Keratinocyte (primary cell): ENCODE measurements at regions not wholly inside any gene's neighbourhood (a gene's known extent, or its start where the extent isn't known, plus 50 kb on each side); places are given as distances from the start of the nearest gene placed in this dataset.
"Not testable (repeated sequence)": the region's sequence is repeated elsewhere in the genome, so short reads cannot be mapped to it uniquely, and the experiment has no call there.

Experiments used
- DNase-seq: peaks from one replicate; pipeline ENCODE4 v3.0.0-alpha.2; 2011; ENCODE audit warnings: low read depth, missing footprints, low spot score
- FAIRE-seq: peaks from 2 replicates; lab custom pipeline; 2011; peaks lifted over from hg19 to GRCh38; lab: Jason Lieb, UNC
- H2AFZ ChIP-seq: 2 replicates; pipeline ENCODE4 v1.6.0; 2012; ENCODE audit warnings: low read length, control low read depth, inconsistent platforms; ENCODE audit not compliant: control insufficient read depth
- H3K27ac ChIP-seq: 2 replicates; pipeline ENCODE4 v1.5.1; 2011; ENCODE audit warnings: low read length; ENCODE audit not compliant: control insufficient read depth, insufficient read depth
- H3K27me3 ChIP-seq: 3 replicates; pipeline ENCODE4 v1.6.0; 2011; ENCODE audit warnings: low read length; ENCODE audit not compliant: control insufficient read depth, insufficient read depth; ENCODE audit errors: extremely low read depth
- H3K36me3 ChIP-seq, 2 experiments: 2 replicates in 1 of 2; 3 replicates in 1 of 2; pipeline ENCODE4 v1.5.1; 2011; ENCODE audit warnings: low read length in 2 of 2, mild to moderate bottlenecking in 1 of 2; ENCODE audit not compliant: control insufficient read depth in 2 of 2, insufficient read depth in 2 of 2; ENCODE audit errors: extremely low read depth in 1 of 2
- H3K4me1 ChIP-seq: 3 replicates; pipeline ENCODE4 v1.5.1; 2011; ENCODE audit warnings: low read length; ENCODE audit not compliant: control insufficient read depth, insufficient read depth; ENCODE audit errors: extremely low read depth
- H3K4me2 ChIP-seq: 3 replicates; pipeline ENCODE4 v1.6.0; 2011; ENCODE audit warnings: low read depth, low read length; ENCODE audit not compliant: control insufficient read depth, insufficient read depth; ENCODE audit errors: extremely low read depth
- H3K4me3 ChIP-seq, 3 experiments: fragments of 200-600 bp in 1 of 3; sonication (generic) in 1 of 3; 2 replicates in 2 of 3; 3 replicates in 1 of 3; pipeline ENCODE4 v1.5.1; 2011 to 2016; ENCODE audit warnings: low read length in 3 of 3, mild to moderate bottlenecking in 3 of 3, control low read depth in 2 of 3, inconsistent platforms in 1 of 3, low read depth in 1 of 3, mixed read lengths in 1 of 3, mixed run types in 1 of 3, moderate library complexity in 1 of 3; ENCODE audit not compliant: control insufficient read depth in 2 of 3, insufficient read depth in 2 of 3; ENCODE audit errors: extremely low read depth in 1 of 3
- H3K79me2 ChIP-seq: 2 replicates; pipeline ENCODE4 v1.6.0; 2012; ENCODE audit warnings: low read length; ENCODE audit not compliant: control insufficient read depth, insufficient read depth
- H3K9ac ChIP-seq: 3 replicates; pipeline ENCODE4 v1.6.0; 2011; ENCODE audit warnings: low read length; ENCODE audit not compliant: control insufficient read depth, insufficient read depth; ENCODE audit errors: extremely low read depth
- H3K9me1 ChIP-seq: 3 replicates; pipeline ENCODE4 v1.6.0; 2011; ENCODE audit warnings: low read length; ENCODE audit not compliant: control insufficient read depth, insufficient read depth; ENCODE audit errors: extremely low read depth
- H3K9me3 ChIP-seq: 2 replicates; pipeline ENCODE4 v1.5.1; 2012; ENCODE audit warnings: low read depth, low read length; ENCODE audit not compliant: control insufficient read depth
- H4K20me1 ChIP-seq: 3 replicates; pipeline ENCODE4 v1.6.0; 2011; ENCODE audit warnings: low read length; ENCODE audit not compliant: control insufficient read depth, insufficient read depth; ENCODE audit errors: extremely low read depth
- EZH2 ChIP-seq: IDR thresholded peaks from one replicate; pipeline ENCODE4 v1.6.1; 2012; ENCODE audit warnings: inconsistent platforms, mild to moderate bottlenecking, low read length, moderate library complexity
- dilution Hi-C: fragments of 300-500 bp; cut with MboI; formaldehyde crosslinking; loops from one replicate; pipeline ENCODE4 v1.7.0; 2020; ENCODE audit warnings: low sequenced_read_pairs; ENCODE audit not compliant: extremely low pct_ligation_motif_present
- TF ChIP-seq, protein P1 (sequence below), 3 experiments: IDR thresholded peaks in 1 of 3; conservative IDR thresholded peaks in 1 of 3; optimal IDR thresholded peaks in 1 of 3; 2 replicates in 2 of 3; 3 replicates in 1 of 3; pipeline versions ENCODE3 to v1.5.1; 2011; ENCODE audit warnings: low read length in 3 of 3, mild to moderate bottlenecking in 3 of 3, moderate library complexity in 2 of 3, control low read depth in 1 of 3, inconsistent platforms in 1 of 3; ENCODE audit not compliant: insufficient read depth in 2 of 3; ENCODE audit errors: extremely low read depth in 1 of 3

DNA sequence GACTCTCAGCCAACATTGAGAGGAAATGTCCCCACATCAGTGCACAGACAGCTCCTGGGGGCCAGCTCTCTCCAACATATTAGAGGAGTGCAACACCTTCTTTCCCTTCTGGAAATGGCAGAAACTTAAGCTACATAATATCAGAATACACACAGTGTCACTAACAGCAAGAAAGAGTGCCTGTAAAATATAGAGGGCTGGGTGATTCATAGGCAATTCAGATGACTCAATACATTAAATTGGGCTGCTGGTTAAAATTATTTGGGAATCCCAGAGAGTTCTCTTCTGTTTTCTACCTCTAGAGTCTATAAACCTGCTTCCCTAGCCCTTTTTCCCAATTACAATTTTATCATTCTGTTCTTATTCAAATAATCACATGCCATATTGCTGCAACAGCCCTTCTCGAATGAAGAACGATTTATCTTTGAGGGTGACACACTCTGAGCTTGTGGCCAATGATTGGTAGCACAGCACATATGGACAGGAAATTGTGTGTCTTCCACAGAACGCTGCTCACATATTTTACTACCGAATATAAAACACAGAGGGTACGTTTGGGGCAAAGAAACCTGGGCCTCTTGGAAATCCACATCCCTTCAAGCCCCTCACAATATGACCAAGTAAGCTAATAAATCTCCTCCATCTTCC is 381.2 kb downstream of the MBD2 start:
- Histone ChIP-seq H4K20me1 (no peaks in the 10 kb centered on the region), H3K4me3 (no peak overlapping the region), H3K9me1 (no peaks in the 10 kb centered on the region), H3K9ac (no peak overlapping the region), H3K4me2 (no peak overlapping the region), H3K36me3 (no peaks in the 10 kb centered on the region), H3K9me3 (no peaks in the 10 kb centered on the region), H3K79me2 (no peaks in the 10 kb centered on the region), H3K27ac (no peak overlapping the region), H2AFZ (no peak overlapping the region), H3K27me3 (no peaks in the 10 kb centered on the region), H3K4me1 (no peaks in the 10 kb centered on the region)
- FAIRE-seq (no peak), DNase-seq (no peak)
- dilution Hi-C loops = no loop called here
- TF ChIP-seq, protein P1, sequence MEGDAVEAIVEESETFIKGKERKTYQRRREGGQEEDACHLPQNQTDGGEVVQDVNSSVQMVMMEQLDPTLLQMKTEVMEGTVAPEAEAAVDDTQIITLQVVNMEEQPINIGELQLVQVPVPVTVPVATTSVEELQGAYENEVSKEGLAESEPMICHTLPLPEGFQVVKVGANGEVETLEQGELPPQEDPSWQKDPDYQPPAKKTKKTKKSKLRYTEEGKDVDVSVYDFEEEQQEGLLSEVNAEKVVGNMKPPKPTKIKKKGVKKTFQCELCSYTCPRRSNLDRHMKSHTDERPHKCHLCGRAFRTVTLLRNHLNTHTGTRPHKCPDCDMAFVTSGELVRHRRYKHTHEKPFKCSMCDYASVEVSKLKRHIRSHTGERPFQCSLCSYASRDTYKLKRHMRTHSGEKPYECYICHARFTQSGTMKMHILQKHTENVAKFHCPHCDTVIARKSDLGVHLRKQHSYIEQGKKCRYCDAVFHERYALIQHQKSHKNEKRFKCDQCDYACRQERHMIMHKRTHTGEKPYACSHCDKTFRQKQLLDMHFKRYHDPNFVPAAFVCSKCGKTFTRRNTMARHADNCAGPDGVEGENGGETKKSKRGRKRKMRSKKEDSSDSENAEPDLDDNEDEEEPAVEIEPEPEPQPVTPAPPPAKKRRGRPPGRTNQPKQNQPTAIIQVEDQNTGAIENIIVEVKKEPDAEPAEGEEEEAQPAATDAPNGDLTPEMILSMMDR (optimal IDR thresholded peaks at IDR 0.05 in 1 of 3, IDR thresholded peaks at IDR 0.05 in 1 of 3, conservative IDR thresholded peaks at IDR 0.05 in 1 of 3; ENCODE audit: extremely low read depth in 1 of 3, insufficient read depth in 2 of 3, low read length in 3 of 3) = no peak
- TF ChIP-seq EZH2 = no peak

DNA sequence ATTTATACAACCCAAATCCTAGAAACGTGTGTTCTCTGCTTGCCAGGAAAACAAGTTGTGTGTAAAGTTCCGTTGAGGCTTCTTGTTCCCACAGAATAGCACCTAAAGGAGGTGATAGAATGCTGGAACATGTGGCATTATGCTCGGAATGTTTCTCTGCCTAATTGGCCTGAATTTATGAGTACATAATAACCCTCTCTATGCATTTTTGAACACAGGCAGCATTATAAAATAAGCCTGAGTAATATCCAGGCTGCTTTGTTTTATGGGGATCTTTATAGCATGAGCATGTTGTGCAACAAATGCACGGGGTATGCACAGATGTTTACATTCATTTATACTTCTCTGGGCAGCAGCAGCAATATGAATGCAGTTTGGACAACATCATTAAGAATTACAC is 385.7 kb downstream of the MBD2 start:
- no peaks in the 10 kb centered on the region for H4K20me1 ChIP-seq
- no peak overlapping the region for H3K4me3 ChIP-seq
- peaks cover 2% of the 10 kb centered on the region for H3K9me3 ChIP-seq
- H3K36me3 ChIP-seq = no peaks in the 10 kb centered on the region
- H3K9me1 ChIP-seq = no peaks in the 10 kb centered on the region
- H3K9ac ChIP-seq = no peak overlapping the region
- DNase-seq (no peak), FAIRE-seq (no peak)
- TF ChIP-seq, protein P1 (optimal IDR thresholded peaks at IDR 0.05 in 1 of 3, IDR thresholded peaks at IDR 0.05 in 1 of 3, conservative IDR thresholded peaks at IDR 0.05 in 1 of 3; ENCODE audit: extremely low read depth in 1 of 3, insufficient read depth in 2 of 3, low read length in 3 of 3) = no peak
- no peak for TF ChIP-seq EZH2
- H3K27me3 ChIP-seq = no peaks in the 10 kb centered on the region
- H3K4me2 ChIP-seq = no peak overlapping the region
- dilution Hi-C loops = no loop called here
- H3K4me1 ChIP-seq = no peaks in the 10 kb centered on the region
- H3K27ac ChIP-seq = no peak overlapping the region
- no peak overlapping the region for H2AFZ ChIP-seq
- no peaks in the 10 kb centered on the region for H3K79me2 ChIP-seq

DNA sequence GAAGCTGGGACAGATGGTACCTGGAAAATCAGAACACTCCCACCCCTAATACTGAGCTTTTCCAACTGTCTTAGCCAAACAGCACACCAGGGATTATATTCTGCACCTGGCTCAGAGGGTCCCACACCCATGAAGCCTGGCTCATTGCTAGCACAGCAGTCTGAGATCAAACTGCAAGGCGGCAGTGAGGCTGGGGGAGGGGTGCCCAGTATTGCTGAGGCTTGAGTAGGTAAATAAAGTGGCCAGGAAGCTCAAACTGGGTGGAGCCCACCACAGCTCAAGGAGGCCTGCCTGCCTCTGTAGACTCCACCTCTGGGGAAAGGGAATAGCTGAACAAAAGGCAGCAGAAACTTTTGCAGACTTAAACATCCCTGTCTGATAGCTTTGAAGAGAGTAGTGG is 403.3 kb downstream of the MBD2 start:
- H3K4me2 ChIP-seq, H3K79me2 ChIP-seq, H3K36me3 ChIP-seq, H3K9ac ChIP-seq, H3K27me3 ChIP-seq, DNase-seq, H4K20me1 ChIP-seq, H3K9me3 ChIP-seq, H3K9me1 ChIP-seq, dilution Hi-C loops, FAIRE-seq, H2AFZ ChIP-seq, H3K4me3 ChIP-seq, H3K4me1 ChIP-seq, H3K27ac ChIP-seq: not testable (repeated sequence)
